CD8-positive, alpha-beta memory T cell (primary cell): ENCODE measurements at regions not wholly inside any gene's neighbourhood (a gene's known extent, or its start where the extent isn't known, plus 50 kb on each side); places are given as distances from the start of the nearest gene placed in this dataset.

Experiments
- CTCF ChIA-PET: fragments of 350-600 bp; sonication (Branson Sonifier 250); formaldehyde crosslinking; loops from one replicate; lab custom pipeline; 2021; ENCODE audit warnings: antibody characterized with exemption; lab: Charles Lee
- POLR2A ChIA-PET: fragments of 350-600 bp; sonication (Branson Sonifier 250); formaldehyde crosslinking; loops from one replicate; lab custom pipeline; 2021; ENCODE audit warnings: antibody characterized with exemption; lab: Charles Lee
- DNase-seq, 5 donors: peaks; one replicate each; pipeline versions ENCODE4 v3.0.0 to v3.0.0-alpha.2; 2020 to 2022; ENCODE audit warnings: mixed read lengths in 1 of 5
- H3K27ac ChIP-seq: one replicate; pipeline ENCODE4 v1.7.0; 2013; ENCODE audit warnings: low read depth, mild to moderate bottlenecking, low read length, moderate library complexity
- H3K27me3 ChIP-seq: 2 replicates; pipeline ENCODE4 v1.7.0; 2013; ENCODE audit warnings: low read length, mild to moderate bottlenecking; ENCODE audit not compliant: insufficient read depth, poor library complexity, severe bottlenecking
- H3K36me3 ChIP-seq: 2 replicates; pipeline ENCODE4 v1.7.0; 2013; ENCODE audit warnings: mild to moderate bottlenecking, low read length, moderate library complexity; ENCODE audit not compliant: insufficient read depth
- H3K4me1 ChIP-seq: 2 replicates; pipeline ENCODE4 v1.7.0; 2013; ENCODE audit warnings: mild to moderate bottlenecking, low read length, moderate library complexity; ENCODE audit not compliant: insufficient read depth
- H3K4me3 ChIP-seq: 2 replicates; pipeline ENCODE4 v1.7.0; 2013; ENCODE audit warnings: mild to moderate bottlenecking, low read length
- H3K9me3 ChIP-seq: 2 replicates; pipeline ENCODE4 v1.7.0; 2013; ENCODE audit warnings: mild to moderate bottlenecking, low read length
- H3K27ac Mint-ChIP-seq, 8 donors: one replicate each; pipeline ENCODE4 v1.8.0; 2020 to 2021; ENCODE audit warnings: mixed read lengths in 8 of 8, mild to moderate bottlenecking in 6 of 8, inconsistent platforms in 3 of 8, moderate library complexity in 3 of 8
- H3K27me3 Mint-ChIP-seq, 2 donors: one replicate each; pipeline ENCODE4 v1.8.0; 2020 to 2021; ENCODE audit warnings: mixed read lengths in 2 of 2, mild to moderate bottlenecking in 1 of 2, moderate library complexity in 1 of 2
- H3K36me3 Mint-ChIP-seq, 3 donors: one replicate each; pipeline ENCODE4 v1.8.0; 2020 to 2021; ENCODE audit warnings: mixed read lengths in 3 of 3, inconsistent platforms in 1 of 3, mild to moderate bottlenecking in 1 of 3
- H3K4me1 Mint-ChIP-seq, 3 donors: one replicate each; pipeline ENCODE4 v1.8.0; 2020 to 2021; ENCODE audit warnings: mixed read lengths in 3 of 3, inconsistent platforms in 1 of 3, mild to moderate bottlenecking in 1 of 3
- H3K4me3 Mint-ChIP-seq, 7 donors: one replicate each; pipeline ENCODE4 v1.8.0; 2020 to 2021; ENCODE audit warnings: mixed read lengths in 7 of 7, mild to moderate bottlenecking in 6 of 7, moderate library complexity in 4 of 7, inconsistent platforms in 2 of 7
- H3K9me3 Mint-ChIP-seq, 5 donors: one replicate each; pipeline ENCODE4 v1.8.0; 2020 to 2022; ENCODE audit warnings: mixed read lengths in 5 of 5, mild to moderate bottlenecking in 3 of 5, moderate library complexity in 2 of 5, inconsistent platforms in 1 of 5

DNA sequence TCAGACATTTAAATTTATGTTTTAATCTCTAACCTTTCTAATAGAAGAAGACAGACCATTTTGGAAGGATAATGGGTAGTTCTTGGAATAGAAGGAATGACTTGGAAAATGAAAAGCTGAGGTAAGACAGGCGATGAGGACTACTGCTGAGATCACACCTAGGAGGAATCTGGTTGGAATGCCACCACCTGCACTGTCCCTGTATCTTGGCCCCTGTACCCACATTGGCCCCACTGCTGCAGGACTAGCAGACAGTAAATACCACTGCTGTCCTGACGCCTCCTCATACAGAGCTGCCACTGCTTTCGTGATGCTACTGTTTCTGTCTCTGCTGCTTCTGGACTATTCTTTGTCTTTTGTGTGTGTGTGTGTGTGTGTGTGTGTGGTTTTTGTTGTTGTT, 359.8 kb downstream of the TMEM232 start:
- Histone ChIP-seq H3K27me3 (no peaks in the 10 kb centered on the region), H3K4me3 (no peak overlapping the region), H3K36me3 (no peaks in the 10 kb centered on the region), H3K4me1 (no peaks in the 10 kb centered on the region), H3K27ac (no peak overlapping the region), H3K9me3 (no peaks in the 10 kb centered on the region)
- no peak for DNase-seq
- no peak overlapping the region for H3K4me3 Mint-ChIP-seq
- H3K36me3 Mint-ChIP-seq: no peaks in the 10 kb centered on the region
- ChIA-PET CTCF (no interaction called here), POLR2A (no interaction called here)
- H3K4me1 Mint-ChIP-seq: no peaks in the 10 kb centered on the region
- no peaks in the 10 kb centered on the region for H3K9me3 Mint-ChIP-seq
- H3K27me3 Mint-ChIP-seq: peaks cover 0 to 2% of the 10 kb centered on the region in 2 donors
- H3K27ac Mint-ChIP-seq: no peak overlapping the region
